ENCODE measurements at regions not wholly inside any gene's neighbourhood (a gene's known extent, or its start where the extent isn't known, plus 50 kb on each side); places are given as distances from the start of the nearest gene placed in this dataset.

GRCh38 chr10:70984986-70985722, 96.8 kb upstream of the PCBD1 start:
- Histone ChIP-seq H3K4me2 (ENCODE audit: low read depth, low read length) (no peak overlapping the region), H3K27ac (ENCODE audit: insufficient read depth, low read length) (no peak overlapping the region), H3K18ac (ENCODE audit: low read depth, low read length) (no peak overlapping the region), H3K27me3 (ENCODE audit: control insufficient read depth, insufficient read depth, low read length) (peaks cover 41% of the 10 kb centered on the region), H2BK20ac (ENCODE audit: low read depth, low read length) (no peak overlapping the region), H2BK120ac (ENCODE audit: low read depth, low read length) (no peak overlapping the region), H3K9ac (ENCODE audit: low read depth, low read length) (no peak overlapping the region), H2AFZ (replicated peaks; ENCODE audit: low read length, poor library complexity) (no peak overlapping the region), H3K36me3 (ENCODE audit: control insufficient read depth, insufficient read depth, low read length) (no peaks in the 10 kb centered on the region), H2BK5ac (ENCODE audit: low read depth, low read length, poor library complexity, severe bottlenecking) (no peak overlapping the region), H4K8ac (ENCODE audit: low read depth in 2 of 2, low read length in 2 of 2) (no peak overlapping the region), H2BK15ac (ENCODE audit: low read depth, low read length) (no peak overlapping the region), H3K56ac (ENCODE audit: extremely low read depth, insufficient read depth, low read length) (no peak overlapping the region), H4K20me1 (ENCODE audit: insufficient read depth, low read length) (no peaks in the 10 kb centered on the region), H3K79me1 (ENCODE audit: low read depth in 1 of 2, low read length in 2 of 2) (no peaks in the 10 kb centered on the region), H3K4ac (ENCODE audit: low read depth, low read length) (no peak overlapping the region), H3K9me1 (ENCODE audit: insufficient read depth, low read length) (no peaks in the 10 kb centered on the region), H4K91ac (ENCODE audit: insufficient read depth, low read depth, low read length) (no peak overlapping the region), H3K14ac (replicated peaks; ENCODE audit: low read depth, low read length) (no peak overlapping the region), H3K9me3 (ENCODE audit: control insufficient read depth, insufficient read depth, low read length) (no peaks in the 10 kb centered on the region; the same call in 1 of the 2 replicates), H2AK5ac (ENCODE audit: low read depth, low read length) (no peak overlapping the region), H2AK9ac (replicated peaks; ENCODE audit: low read depth, low read length, poor library complexity) (no peak overlapping the region), H3K4me1 (ENCODE audit: control insufficient read depth, insufficient read depth, low read length) (no peaks in the 10 kb centered on the region), H4K5ac (ENCODE audit: low read depth, low read length) (no peak overlapping the region), H3K4me3 (ENCODE audit: insufficient read depth, low read depth, low read length) (no peak overlapping the region), H3K23ac (ENCODE audit: low read depth, low read length) (no peak overlapping the region)
- POLR2A ChIA-PET (ENCODE audit: unreplicated experiment), result no interaction called here
- CTCF ChIA-PET, result no interaction called here
- intact Hi-C loops (cut with micrococcal nuclease) (no loop called here), dilution Hi-C loops (cut with HindIII; ENCODE audit: low sequenced_read_pairs, unreplicated experiment) (no loop called here), in situ Hi-C loops (cut with MboI; ENCODE audit: low sequenced_read_pairs) (no loop called here)
- BruUV-seq (replicated peaks), result no TSS peak
- ATAC-seq (ENCODE audit: low read depth), result no peak
- TF ChIP-seq MAZ (IDR thresholded peaks at IDR 0.05; ENCODE audit: borderline replicate concordance, low read depth, low read length) (no peak), POLR2A (IDR thresholded peaks at IDR 0.05; ENCODE audit: low read depth, low read length) (no peak)
- no peak for DNase-seq
- 40% methylated on average over 1 of the region's 8 CpGs; no CpG with 5 or more reads in 1 of the 2 experiments for WGBS, 2 experiments (ENCODE audit: extremely low coverage in 2 of 2, insufficient read length in 1 of 2)

All from IMR-90 (cell line).